MG63 (cell line): ENCODE measurements at regions not wholly inside any gene's neighbourhood (a gene's known extent, or its start where the extent isn't known, plus 50 kb on each side); places are given as distances from the start of the nearest gene placed in this dataset.

Experiments used
- DNase-seq: peaks from one replicate; pipeline ENCODE4 v3.0.0-alpha.2; 2020
- H3K27me3 ChIP-seq: fragments of 250-450 bp; sonication (Bioruptor Pico); 2 replicates; pipeline ENCODE4 v1.5.1; 2020; ENCODE audit warnings: mild to moderate bottlenecking, moderate library complexity
- H3K36me3 ChIP-seq: fragments of 250-450 bp; sonication (Bioruptor Pico); 2 replicates; pipeline ENCODE4 v1.5.1; 2020; ENCODE audit warnings: mild to moderate bottlenecking, moderate library complexity
- H3K4me3 ChIP-seq: fragments of 250-450 bp; sonication (Bioruptor Pico); 2 replicates; pipeline ENCODE4 v1.5.1; 2020; ENCODE audit warnings: mild to moderate bottlenecking, moderate library complexity
- H3K9me3 ChIP-seq: fragments of 250-450 bp; sonication (Bioruptor Pico); 2 replicates; pipeline ENCODE4 v1.5.1; 2020; ENCODE audit warnings: mild to moderate bottlenecking, moderate library complexity

DNA sequence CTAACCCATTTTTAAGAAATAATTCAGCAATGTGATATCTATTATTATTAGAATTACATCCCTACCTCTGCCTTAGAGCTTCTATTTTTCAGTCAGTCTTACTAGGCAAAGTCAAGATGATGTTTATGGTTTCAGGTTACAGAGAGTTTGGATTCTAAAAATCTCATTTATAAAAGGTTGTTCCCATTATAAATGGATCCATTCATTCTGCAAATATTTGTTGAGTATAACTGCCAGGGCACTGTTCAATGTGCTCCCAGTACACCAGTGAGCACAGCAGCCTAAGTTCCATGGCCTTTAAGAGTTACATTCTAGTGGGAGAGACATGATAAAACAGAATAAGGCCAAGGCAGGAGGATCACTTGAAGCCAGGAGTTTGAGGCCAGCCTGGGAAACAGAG lies 75.9 kb upstream of the EYA4 start:
- Histone ChIP-seq H3K4me3 (no peak overlapping the region), H3K9me3 (no peaks in the 10 kb centered on the region)
- no peak for DNase-seq

DNA sequence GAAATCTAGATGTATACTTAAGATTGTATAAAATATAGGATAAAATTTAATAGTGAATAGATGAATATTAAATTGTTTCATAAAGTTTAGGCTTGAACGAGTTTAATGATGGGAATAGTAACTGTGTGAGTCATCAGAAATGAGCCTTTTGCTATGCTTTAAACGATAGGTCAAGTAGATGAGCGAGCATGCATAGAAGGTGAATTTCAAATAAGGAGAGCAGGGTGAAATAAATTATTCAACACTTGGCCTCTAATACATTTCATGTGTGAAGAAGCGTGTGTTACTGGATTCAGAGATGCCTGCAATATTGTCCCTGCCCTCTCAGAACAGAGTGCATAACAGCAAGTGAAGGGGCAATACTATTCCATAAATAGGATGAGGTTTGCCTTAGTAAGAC lies 74.4 kb upstream of the EYA4 start:
- Histone ChIP-seq H3K36me3 (no peaks in the 10 kb centered on the region), H3K27me3 (no peaks in the 10 kb centered on the region; the same call in 1 of the 2 replicates), H3K9me3 (no peaks in the 10 kb centered on the region), H3K4me3 (no peak overlapping the region)
- DNase-seq = no peak

More for the DNA sequence above, 75.9 kb upstream of the EYA4 start:
- no peaks in the 10 kb centered on the region; the same call in 1 of the 2 replicates for H3K27me3 ChIP-seq
- H3K36me3 ChIP-seq = no peaks in the 10 kb centered on the region

DNA sequence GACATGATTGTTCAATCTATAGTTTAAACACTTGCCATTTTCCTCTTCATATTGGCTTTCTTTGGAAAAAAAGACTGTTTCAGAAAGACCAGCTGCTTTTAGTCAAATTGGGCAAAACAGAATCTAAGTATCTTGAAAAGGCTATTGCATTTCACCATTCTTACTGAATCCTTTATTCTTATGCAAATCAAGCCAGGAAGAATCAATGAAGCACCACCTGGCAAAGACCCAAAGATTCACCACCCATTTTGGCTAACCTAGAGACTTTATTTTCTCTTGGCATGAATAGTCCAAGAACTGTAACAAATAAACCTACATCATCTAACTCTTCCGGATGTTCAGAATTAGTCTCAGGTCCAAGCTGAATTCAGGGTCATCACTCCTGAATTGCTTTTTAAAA lies 71.3 kb upstream of the EYA4 start:
- no peaks in the 10 kb centered on the region; the same call in 1 of the 2 replicates for H3K9me3 ChIP-seq
- no peaks in the 10 kb centered on the region for H3K27me3 ChIP-seq
- H3K36me3 ChIP-seq = no peaks in the 10 kb centered on the region
- no peak overlapping the region for H3K4me3 ChIP-seq
- DNase-seq = no peak

DNA sequence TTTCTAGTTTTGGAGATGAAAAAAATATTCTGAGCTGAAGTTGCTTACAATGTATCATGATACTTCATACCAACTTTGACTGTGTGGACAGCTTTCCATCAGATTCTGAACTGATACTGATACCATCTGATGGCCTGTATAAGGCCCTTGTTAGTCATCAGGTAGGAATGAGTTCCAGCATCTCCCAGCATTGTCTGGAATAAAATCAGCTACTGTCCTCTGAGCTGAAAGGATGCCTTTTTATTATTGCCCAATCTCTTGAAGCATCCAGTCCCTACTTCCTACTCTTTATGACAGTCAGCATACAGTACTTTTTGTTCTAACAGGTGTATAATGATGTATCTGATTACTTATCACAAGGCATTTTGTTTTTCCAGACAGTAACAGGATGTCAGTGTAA lies 70.6 kb upstream of the EYA4 start:
- no peak for DNase-seq
- Histone ChIP-seq H3K9me3 (no peaks in the 10 kb centered on the region; the same call in 1 of the 2 replicates), H3K36me3 (no peaks in the 10 kb centered on the region)

DNA sequence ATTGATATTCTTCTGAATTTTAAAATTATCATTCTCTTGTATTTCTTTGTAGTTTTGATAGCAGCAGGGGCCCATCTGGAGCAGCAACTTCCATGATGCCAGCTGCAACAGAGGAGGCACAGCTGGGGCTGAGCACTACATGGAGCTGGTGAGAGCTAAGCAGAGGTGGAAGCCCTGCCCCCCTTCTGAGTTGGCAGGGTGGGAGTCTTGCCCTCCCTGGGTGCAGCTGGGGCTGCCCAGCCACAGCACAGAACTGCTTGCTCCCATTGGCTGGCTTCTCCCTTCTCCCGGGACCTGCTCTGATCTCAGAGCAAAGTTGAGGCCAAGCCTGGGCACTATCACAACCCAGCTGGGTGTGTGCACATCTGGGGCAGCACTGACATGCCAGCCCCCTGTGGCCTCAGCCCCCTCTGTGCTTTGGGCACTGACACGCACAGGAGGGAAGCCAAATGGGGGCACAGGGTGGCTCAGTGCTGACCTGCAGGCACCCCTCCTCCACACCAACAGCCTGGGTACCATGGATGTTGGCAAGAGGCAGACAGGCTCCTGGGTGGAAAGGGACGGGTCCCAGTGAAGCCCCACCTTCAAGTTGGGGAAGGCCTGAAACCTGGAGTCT lies 69.1 kb upstream of the EYA4 start:
- Histone ChIP-seq H3K4me3 (no peak overlapping the region), H3K36me3 (no peaks in the 10 kb centered on the region), H3K27me3 (no peaks in the 10 kb centered on the region), H3K9me3 (no peaks in the 10 kb centered on the region; the same call in 1 of the 2 replicates)
- no peak for DNase-seq

More for the DNA sequence above, 70.6 kb upstream of the EYA4 start:
- Histone ChIP-seq H3K4me3 (no peak overlapping the region), H3K27me3 (no peaks in the 10 kb centered on the region)

DNA sequence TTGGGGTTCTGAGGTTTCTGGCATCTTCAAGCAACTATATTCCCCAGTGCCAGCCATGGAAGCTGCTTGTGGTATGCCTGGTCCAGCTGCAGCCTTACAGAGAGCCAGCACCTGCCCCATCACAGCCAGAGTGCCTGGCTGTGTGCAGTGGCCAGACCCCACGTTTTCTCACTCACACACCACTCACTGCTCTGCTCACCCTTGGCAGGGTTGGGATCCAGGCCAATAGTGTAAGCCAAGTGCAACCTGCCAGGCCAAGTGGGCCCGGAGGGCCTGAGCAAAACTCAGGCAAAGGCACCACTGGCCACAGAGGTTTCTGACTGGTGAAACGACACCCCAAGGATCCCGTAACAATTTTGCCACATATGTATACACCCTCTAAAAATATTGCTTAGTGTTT lies 67.9 kb upstream of the EYA4 start:
- no peaks in the 10 kb centered on the region for H3K27me3 ChIP-seq
- no peak for DNase-seq
- no peaks in the 10 kb centered on the region; the same call in none of the 2 replicates for H3K9me3 ChIP-seq
- no peak overlapping the region for H3K4me3 ChIP-seq
- H3K36me3 ChIP-seq = no peaks in the 10 kb centered on the region

DNA sequence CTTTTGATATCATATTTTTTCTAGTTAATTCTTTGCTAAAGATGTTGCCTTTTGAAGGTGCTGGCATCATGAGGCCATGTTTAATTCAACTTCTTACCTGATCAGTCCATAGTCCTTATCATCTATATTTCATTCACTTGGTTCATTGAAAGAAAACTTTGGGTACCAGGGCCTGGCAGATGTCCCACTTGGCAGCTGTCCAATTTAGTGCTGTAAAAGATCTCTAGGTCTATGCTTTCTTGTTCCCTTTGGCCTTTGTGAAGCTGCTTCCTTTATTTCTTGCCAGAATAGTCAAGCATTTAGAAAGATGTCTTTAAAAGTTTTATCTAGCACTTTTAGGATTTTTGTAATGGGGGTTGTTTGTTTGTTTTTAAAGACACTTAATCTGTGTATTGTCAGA lies 61.7 kb upstream of the EYA4 start:
- Histone ChIP-seq H3K9me3 (peaks cover 9% of the 10 kb centered on the region; the same call in 1 of the 2 replicates), H3K27me3 (no peaks in the 10 kb centered on the region), H3K36me3 (no peaks in the 10 kb centered on the region), H3K4me3 (no peak overlapping the region)
- DNase-seq = no peak

DNA sequence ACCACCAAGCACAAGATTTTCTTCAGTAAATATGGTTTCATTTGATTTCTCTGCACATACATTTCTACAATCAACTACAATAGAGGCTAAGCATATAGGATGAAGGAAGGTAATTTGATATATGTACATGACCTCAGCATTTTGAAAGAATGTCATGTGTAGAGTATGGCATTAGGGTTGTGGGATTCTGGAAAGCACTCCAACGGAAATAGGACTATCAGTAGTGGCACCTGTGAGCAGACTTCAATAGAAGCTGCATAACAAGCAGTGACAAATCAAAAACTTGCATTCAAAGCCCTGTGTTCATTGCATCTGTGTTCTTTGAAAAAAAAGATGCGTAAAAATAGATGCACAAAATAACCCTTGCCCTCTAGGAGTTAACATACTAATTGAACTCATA lies 57.5 kb upstream of the EYA4 start:
- Histone ChIP-seq H3K27me3 (no peaks in the 10 kb centered on the region), H3K36me3 (no peaks in the 10 kb centered on the region), H3K9me3 (0 out of 2 replicates have a peak, but pooled peaks cover 7% of the 10 kb centered on the region), H3K4me3 (no peak overlapping the region)
- DNase-seq = no peak

DNA sequence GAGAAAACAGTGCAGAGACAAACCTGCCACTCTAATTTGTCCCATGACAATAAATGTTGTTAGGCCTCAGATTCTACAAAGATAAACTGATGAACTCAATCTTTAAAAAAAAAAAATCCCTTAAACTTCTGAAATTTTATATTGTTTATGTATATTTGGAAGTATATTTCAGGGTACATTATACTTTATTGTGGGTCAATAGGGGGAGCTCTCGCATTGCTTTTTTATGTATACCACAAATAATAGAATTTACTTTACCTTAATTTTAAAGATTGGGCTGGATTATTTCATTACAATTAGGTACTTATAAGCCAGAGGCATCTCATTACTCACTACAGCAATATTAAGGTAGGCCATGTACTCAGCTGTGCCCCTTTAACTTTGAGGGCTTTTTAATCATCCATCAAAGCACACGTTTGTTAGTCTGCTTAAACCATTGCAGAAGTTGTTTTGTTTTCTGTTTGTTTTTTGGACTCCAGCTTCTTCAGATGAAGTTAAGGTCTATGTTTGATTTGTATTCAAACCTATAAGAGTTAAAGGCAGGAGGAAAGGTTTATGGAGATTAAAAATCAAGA lies 56.3 kb upstream of the EYA4 start:
- H3K36me3 ChIP-seq = no peaks in the 10 kb centered on the region
- no peak overlapping the region for H3K4me3 ChIP-seq
- no peaks in the 10 kb centered on the region for H3K9me3 ChIP-seq
- no peak for DNase-seq
- H3K27me3 ChIP-seq = no peaks in the 10 kb centered on the region

DNA sequence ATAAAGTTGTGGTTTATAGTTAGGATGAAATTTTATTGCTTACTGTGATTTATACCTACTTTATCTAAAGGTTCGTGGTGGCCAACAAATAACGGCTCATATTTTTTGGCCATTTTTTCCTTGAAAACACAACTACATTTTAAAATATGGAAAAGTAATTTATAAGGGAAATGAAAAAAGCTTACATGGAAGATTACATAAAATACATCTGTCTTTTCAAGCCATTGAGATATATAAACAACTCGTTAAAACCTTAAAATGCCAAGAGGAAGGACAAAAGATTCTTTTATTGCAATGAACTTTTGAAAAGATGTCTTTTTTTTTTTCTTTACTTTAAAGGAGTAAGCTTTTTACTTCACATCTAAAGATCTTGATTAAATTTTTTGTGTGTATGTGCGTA lies 55.4 kb upstream of the EYA4 start:
- no peak overlapping the region for H3K4me3 ChIP-seq
- H3K36me3 ChIP-seq = no peaks in the 10 kb centered on the region
- no peak for DNase-seq
- H3K9me3 ChIP-seq = no peaks in the 10 kb centered on the region
- no peaks in the 10 kb centered on the region for H3K27me3 ChIP-seq

DNA sequence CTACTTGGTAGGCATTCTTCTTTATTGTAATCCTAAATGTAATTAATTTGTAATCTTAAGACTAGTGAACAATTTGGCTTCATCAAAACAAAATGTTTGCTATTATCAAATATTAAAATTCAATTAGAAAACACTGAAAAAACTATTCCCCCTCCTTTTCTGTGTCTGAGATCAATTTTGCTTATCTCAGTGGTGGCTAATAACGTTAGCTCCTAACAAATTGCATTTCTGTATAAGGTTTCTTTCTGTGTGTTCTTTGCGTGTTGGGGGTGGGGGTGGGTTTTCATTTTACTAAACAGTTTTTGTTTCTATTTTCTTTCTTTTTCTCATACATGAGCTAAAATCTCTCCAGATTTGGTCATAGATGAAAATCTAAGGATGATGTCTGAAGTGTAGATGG lies 54.0 kb upstream of the EYA4 start:
- H3K4me3 ChIP-seq = no peak overlapping the region
- no peak for DNase-seq
- H3K27me3 ChIP-seq = no peaks in the 10 kb centered on the region
- H3K9me3 ChIP-seq = no peaks in the 10 kb centered on the region
- H3K36me3 ChIP-seq = no peaks in the 10 kb centered on the region

DNA sequence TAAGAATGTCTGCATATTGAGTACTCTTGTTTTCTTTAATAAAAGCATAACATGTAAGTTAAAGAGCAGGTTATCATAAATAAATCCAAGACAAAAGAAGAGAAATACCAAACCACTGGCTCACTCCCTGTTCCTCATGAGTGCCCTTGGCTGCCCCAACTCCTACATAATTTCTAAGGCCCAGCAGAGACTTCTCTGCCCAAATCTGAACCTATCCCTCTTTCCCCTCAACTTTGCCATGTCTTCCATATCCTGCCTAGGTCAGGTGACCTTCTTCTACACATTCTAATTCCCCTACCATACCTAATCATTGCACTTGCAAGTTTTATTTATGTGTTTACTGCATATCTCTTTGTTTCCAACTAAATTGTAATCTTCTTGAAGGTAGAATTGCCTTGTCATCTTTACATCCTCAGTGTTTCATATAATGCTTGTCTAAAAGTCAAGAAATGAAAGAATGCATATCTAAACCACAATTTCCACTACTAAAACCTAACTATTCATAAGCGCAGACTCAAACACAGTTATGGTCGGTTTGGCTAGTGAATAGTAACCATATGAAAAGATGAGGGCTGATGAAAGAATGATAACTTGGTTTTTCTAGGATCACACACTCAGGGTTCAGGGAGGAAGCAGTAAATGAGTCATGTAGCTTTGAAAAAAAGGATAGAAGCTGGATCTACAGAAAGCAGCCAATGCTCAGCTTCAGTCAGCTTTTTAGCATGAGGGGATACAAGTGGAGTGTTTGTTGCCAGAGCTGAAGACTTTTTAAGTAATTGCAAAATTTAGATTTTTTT lies 53.3 kb upstream of the EYA4 start:
- DNase-seq = no peak
- Histone ChIP-seq H3K36me3 (no peaks in the 10 kb centered on the region), H3K4me3 (no peak overlapping the region), H3K9me3 (no peaks in the 10 kb centered on the region), H3K27me3 (no peaks in the 10 kb centered on the region)

DNA sequence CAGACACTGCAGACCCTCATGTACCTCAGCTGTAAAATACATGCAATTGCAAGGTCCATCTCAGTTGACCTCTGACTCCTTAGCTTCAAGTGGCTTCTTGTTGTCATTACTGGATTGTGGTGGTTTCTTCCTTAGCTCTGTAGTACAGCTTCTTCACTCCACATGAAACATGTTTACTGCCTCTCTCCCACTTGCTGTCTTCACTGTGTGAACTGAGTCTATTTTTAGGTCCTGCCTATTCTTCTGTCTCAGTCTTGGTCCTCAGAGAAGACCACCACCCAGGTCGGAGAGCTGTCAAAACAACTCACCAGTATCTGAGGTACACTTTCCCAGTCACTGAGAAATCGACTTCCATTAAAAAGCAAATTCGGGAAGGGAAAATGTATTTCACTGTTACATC lies 50.2 kb upstream of the EYA4 start:
- H3K9me3 ChIP-seq = peaks cover 5% of the 10 kb centered on the region; the same call in 1 of the 2 replicates
- no peaks in the 10 kb centered on the region for H3K36me3 ChIP-seq
- DNase-seq = no peak
- no peak overlapping the region for H3K4me3 ChIP-seq
- no peaks in the 10 kb centered on the region for H3K27me3 ChIP-seq

DNA sequence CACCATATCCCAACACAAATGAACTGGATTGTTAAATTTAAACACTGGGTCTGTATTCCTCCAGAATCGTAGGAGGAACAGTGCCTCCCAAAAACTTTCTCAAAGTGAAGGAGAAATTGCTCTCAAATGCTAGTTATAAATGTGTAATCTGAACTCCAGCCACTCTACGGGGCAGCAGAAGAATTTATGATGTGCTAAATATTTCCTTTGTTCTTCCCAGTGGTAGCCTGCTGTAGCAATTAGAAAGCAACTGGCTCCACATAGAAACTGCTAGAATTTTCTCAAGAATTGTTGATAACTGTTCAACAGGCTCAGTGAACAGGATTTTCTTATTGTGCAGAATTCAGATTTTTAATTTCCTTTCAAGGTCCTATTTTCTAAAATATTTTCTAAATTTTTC lies 49.8 kb upstream of the EYA4 start:
- H3K9me3 ChIP-seq = peaks cover 5% of the 10 kb centered on the region; the same call in 1 of the 2 replicates
- DNase-seq = no peak
- no peaks in the 10 kb centered on the region for H3K27me3 ChIP-seq

More for the DNA sequence above, 49.8 kb upstream of the EYA4 start:
- H3K36me3 ChIP-seq = no peaks in the 10 kb centered on the region
- no peak overlapping the region for H3K4me3 ChIP-seq
